Muscle of back (tissue), 3 donors: ENCODE measurements at regions not wholly inside any gene's neighbourhood (a gene's known extent, or its start where the extent isn't known, plus 50 kb on each side); places are given as distances from the start of the nearest gene placed in this dataset.

Source experiments
- DNase-seq, 3 donors: peaks; one replicate each; pipeline versions ENCODE4 v3.0.0 to v3.0.0-alpha.2; 2013

DNA sequence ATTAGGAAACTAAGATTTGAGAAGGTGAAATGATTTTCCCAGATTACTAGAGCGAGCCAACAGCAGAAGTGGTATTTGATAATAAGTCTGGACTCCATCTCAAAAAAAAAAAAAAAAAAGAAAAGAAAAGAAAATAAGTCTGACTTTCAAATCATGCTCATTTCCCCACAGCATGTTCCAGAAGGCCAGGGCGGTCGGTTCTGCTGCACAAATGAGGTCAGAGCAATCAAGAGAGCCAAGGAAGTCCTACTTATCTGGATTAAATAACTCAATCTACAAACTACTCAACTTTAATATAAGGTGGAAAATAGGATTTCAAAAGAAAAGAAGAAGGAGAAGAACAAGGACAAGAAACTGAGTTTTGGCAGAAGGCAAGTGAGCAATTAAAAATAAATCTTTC lies 130.4 kb upstream of the RASA1 start:
- peak in 2 of 3 donors; percentile 46 to 59 for DNase-seq

- DNase-seq: peak in 2 of 3 donors; percentile 64 to 75
Observed at GRCh38 chr5:87138091-87138805, 129.4 kb upstream of the RASA1 start.

- no peak for DNase-seq
Observed at GRCh38 chr5:87139795-87140194, 127.9 kb upstream of the RASA1 start.

GRCh38 chr5:87141544-87141943 lies 126.1 kb upstream of the RASA1 start:
- DNase-seq: no peak

DNA sequence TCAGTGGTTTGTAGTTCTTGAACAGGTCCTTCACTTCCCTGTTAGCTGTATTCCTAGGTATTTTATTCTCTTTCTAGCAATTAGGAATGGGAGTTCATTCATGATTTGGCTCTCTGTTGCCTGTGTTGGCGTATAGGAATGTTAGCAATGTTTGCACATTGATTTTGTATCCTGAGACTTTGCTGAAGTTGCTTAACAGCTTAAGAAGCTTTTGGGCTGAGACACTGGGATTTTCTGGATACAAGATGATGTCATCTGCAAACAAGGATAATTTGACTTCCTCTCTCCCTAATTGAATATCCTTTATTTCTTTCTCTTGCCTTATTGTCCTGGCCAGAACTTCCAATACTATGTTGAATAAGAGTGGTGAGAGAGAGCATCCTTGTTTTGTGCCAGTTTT lies 121.8 kb upstream of the RASA1 start:
- peak in 1 of 3 donors; percentile 18 for DNase-seq

- no peak for DNase-seq
Observed at GRCh38 chr5:87147441-87147840, 120.2 kb upstream of the RASA1 start.

DNA sequence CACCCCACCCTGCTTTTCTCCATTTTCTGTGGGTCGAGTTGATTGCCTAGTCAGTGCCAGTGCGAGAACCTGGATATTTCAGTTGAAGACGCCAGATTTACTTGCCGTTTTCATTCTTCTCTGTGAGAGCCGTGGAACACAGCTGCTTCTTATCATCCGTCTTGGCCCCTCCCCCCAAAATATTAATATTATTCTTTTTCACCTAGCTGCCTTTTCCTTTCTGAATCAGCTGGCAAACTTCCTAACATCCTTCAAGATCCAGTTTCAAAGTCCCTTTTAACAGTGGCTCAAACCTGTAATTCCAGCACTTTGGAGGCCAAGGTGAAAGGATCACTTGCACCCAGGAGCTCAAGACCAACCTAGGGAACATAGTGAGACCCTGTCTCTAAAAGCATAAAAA lies 117.1 kb upstream of the RASA1 start:
- no peak for DNase-seq

- peak in 1 of 3 donors; percentile 83 for DNase-seq
Observed at GRCh38 chr5:87151547-87151946, 116.1 kb upstream of the RASA1 start.

GRCh38 chr5:87152886-87153285 lies 114.8 kb upstream of the RASA1 start:
- DNase-seq: no peak

DNA sequence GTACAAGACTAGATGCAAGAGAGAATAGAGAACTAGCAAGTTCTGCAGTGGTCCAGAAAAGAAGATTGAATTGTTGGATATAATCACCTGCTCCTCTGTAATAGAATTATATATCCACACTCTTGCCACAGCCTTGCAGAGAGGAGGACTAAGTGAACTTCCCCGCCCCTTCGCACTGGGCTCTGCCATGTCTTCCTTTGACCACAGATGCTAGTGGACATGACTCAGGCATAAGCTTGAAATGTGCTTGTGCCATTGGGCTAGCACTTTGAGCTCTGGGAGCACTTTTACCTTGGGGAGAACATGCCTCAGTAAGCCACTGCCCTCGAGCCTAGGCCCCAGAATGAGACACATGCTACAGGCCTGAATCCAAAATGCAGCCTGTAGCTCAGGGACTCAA lies 113.5 kb upstream of the RASA1 start:
- no peak for DNase-seq

DNA sequence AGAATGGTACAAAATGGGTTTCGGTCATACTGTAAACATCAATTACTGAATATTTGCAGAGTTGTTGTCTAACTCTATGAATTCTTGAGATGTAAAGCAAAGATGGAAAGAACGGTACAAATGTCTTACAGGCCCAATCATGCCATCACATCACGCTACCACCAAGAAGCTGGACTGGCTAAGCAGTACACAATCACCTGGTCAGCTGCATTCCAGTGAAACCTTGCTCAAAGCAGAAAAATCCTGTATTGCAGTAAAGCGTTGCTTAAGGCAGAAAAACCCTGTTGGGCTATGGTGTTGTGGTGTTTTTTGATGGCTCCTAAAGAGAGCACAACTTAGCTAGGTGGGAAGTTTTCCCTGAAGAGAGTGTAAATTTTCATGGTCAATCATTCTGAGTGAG lies 112.6 kb upstream of the RASA1 start:
- DNase-seq: no peak

- no peak for DNase-seq
Observed at GRCh38 chr5:87156631-87157030, 111.1 kb upstream of the RASA1 start.

DNA sequence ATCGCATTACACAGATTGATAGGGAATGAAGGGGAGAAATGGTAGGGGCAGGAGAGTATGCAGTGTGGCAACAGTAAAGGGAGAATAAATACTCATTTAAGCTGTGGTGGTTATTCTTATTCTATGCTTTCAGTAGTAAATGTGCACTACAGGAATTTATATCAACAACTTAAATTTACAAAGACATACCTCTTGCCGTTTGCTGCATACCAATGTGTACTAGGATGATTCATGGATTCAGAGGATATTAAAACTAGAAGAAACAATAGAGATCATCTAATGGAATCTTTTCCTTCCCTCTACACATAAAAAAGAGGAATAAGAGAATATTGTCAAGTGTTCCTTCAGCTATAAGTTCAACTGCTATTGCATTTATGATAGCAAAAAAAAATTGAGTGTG lies 103.3 kb upstream of the RASA1 start:
- DNase-seq: no peak

- DNase-seq: no peak
Observed at GRCh38 chr5:87169300-87169991, 98.2 kb upstream of the RASA1 start.

- DNase-seq: no peak
Observed at GRCh38 chr5:87170799-87171198, 96.9 kb upstream of the RASA1 start.

DNA sequence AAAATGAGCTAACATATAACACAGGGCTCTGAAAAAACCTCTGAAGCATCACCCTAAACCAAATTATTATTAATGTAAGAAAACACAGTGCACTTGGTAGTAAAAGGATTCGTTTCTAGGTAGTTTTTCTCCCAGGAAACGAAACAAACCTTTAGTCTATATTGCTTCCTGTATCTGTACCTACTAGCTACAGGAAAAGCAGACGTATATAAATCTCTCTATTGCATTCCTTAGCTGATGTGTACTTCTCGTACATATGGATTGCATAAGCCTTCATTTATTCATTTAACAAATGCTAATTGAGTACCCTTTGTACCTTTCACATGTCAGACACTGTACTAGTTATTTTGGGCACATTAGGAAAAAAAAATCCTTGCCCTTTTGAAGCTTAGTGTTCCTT lies 85.0 kb upstream of the RASA1 start:
- DNase-seq: no peak

GRCh38 chr5:87183896-87184295 lies 83.8 kb upstream of the RASA1 start:
- DNase-seq: no peak

DNA sequence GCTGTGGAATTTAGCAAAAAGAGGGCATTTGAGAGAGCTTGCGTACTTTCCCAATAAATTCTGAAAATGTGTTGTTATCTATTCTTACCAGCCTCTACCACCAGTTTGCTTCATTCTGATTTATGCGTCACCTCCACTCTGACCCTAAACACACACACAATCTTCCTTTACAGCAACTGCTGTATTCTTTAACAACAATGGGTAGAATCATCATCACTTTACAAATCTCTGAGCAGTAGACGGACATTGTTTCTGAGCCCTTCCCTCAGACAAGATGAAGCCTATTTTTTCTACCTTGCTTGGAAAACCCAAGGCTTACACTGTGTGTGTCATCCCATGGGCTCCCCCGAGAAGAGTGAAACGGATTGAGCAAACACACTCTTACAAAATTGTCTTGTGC lies 83.1 kb upstream of the RASA1 start:
- DNase-seq: no peak

DNA sequence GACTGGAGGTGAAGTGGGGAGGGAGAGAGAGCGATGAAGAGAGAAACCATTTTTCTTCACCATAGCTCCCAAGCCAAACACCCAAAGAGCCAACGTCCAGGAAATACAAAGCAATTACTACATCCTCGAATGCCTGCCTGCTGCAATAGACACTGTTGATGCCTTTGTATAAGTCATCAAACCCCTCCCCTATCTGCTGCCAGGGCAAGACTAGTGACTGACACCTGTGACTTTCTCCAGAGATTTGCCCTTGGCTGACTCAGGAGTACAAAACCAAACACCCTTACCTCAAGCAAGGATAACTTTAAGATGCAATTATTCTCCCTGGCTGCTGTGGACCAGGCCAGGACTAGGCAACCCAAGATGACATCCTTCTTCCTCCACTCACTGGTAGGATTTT lies 81.8 kb upstream of the RASA1 start:
- no peak for DNase-seq

DNA sequence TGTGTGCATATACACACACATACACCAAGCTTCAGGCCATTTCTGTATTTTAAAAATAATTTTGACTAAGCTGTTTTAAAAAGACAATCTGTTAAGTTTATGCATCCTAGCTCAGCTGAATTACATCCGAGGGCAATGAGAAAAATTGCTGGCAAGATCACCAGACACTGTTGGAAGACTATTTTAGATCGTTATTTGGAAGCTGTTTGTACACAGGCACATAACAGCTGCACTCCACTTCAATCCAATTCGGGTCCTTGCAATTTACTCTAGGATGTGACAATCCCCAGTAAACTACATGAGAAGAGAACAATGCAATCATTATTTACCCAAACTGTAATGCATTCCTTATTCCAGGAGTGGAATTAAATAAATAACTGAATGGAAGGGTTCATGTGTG lies 79.3 kb upstream of the RASA1 start:
- DNase-seq: peak in 2 of 3 donors; percentile 4 to 8

DNA sequence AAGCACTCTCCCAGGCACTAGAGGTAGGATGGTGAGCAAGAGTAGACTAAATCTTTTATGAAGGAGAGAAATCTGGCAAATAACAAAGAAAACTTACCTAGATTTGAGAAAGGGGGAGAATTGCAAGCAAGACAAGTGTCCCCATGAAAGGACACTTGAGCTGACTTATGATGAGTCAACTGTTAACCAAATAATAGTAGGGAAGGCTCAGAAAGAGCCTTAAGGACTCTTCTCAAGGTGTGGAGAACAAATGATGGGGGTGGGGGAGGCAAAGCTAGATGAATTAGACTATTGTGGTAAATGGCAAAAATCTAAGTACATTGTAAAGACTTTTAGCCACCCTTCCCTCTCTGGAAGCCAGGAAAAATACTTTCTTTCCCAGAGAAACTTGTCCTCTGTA lies 77.6 kb upstream of the RASA1 start:
- no peak for DNase-seq

GRCh38 chr5:87190687-87191086 lies 77.0 kb upstream of the RASA1 start:
- no peak for DNase-seq

DNA sequence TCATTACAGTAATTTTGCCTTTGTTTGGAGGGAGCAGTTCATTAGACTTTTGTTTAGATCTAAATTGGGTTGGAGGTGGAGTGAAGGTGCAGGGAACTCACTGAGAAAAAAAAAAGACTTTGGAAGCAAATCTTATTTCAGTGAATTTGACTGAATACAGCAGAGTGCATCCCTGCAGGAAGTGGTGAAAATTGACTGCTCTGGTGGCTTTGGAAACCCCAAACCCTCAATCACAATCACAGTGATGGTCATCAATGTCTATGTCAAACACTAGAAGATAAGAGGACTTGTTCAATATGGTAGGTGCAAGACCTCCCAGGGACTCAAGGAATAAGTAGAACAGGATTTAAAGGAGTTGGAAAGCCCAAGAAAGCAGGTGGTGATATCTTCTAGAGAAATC lies 76.0 kb upstream of the RASA1 start:
- no peak for DNase-seq

DNA sequence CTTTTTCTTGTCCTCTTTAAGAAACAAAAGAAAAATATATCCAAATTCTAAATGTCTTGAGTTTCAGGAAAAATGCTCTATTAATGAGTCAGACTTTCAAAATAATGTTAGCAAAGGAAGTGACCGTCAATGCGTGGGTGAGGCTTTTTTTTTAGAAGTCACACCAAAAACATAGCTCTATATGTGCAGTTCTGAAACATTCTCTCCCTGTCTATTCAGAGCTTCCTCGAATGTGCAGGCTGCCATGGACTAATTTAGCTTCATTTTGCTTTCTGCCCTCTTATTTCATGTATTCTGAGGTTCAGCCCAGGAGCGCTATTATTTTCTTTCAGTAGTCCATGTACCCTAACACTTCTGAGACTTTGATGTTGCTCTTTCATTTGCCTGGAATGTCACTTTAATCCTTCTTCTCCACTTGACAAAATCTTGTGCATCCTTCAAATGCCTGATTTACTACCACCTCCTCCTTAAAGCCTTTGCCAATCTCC lies 72.5 kb upstream of the RASA1 start:
- peak in 2 of 3 donors; percentile 7 to 28 for DNase-seq
